ENCODE measurements at regions not wholly inside any gene's neighbourhood (a gene's known extent, or its start where the extent isn't known, plus 50 kb on each side); places are given as distances from the start of the nearest gene placed in this dataset.
"Not testable (repeated sequence)": the region's sequence is repeated elsewhere in the genome, so short reads cannot be mapped to it uniquely, and the experiment has no call there.

- peak; percentile 9 for DNase-seq
Measured at GRCh38 chr5:153308282-153308681, 182.2 kb upstream of the GRIA1 start.

DNA sequence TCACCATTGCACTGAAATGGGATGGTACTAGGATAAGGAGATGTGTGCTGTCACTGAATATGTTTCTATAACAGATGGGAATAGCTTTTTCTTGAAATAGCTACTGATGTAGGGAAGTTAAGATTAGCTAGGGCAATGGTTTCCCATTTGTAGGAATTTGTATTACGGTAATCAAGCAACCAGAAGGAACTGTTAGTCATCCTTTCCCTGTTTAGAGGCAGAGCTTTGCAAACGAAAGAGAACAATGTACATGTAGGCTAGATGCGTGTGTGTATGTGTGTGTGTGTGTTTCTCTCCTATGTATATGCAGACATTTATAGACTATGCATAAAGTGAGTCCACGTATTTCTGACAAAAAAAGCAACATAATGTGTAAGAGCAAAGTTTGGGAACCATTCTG, 171.9 kb upstream of the GRIA1 start:
- no peak for DNase-seq

GRCh38 chr5:153321478-153321877, 169.0 kb upstream of the GRIA1 start:
- DNase-seq, result no peak

DNA sequence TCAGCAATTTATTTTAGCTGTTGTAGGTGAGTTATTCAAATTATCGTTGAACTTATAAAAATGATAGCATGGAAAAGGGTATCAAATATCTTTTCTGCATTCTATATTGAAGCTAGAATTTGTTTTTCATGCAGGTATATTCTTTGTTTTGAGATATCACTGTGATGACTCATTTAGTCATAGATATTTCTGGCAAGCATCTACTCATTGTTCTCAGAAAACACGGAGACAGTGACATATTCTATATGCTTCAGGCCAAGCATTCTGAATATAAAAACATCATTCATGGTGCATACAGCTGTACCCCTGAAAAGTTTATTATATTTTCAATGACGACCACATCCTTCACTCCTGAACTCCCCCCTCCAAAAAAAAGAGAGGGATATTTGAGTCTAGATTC, 150.3 kb upstream of the GRIA1 start:
- no peak for DNase-seq

DNA sequence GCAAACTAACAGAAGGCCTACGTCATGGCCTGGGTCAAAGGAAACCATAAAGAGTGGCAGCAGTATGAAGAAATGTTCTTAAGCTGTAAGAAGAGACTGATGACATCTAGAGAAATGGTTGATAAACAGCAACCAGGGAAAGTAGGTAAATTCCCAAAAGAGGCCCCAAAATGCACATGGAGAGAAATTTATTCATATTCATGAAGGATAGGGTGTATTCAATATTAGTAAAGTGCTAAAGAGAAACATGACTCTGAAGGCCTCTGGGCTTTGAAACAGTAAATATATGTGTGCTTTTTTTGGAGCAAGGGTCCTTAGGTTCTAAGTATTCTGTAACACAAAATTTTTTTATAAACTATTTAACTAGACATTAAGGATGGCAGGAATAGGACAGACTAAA, 149.7 kb upstream of the GRIA1 start:
- DNase-seq, result no peak

- DNase-seq, result no peak
Measured at GRCh38 chr5:153342487-153342886, 148.0 kb upstream of the GRIA1 start.

GRCh38 chr5:153347611-153348010, 142.9 kb upstream of the GRIA1 start:
- DNase-seq, result no peak

- DNase-seq, result peak; percentile 3
Measured at GRCh38 chr5:153350175-153350883, 140.1 kb upstream of the GRIA1 start.

- DNase-seq, result peak; percentile 74
Measured at GRCh38 chr5:153352685-153353219, 137.7 kb upstream of the GRIA1 start.

GRCh38 chr5:153357493-153358112, 132.9 kb upstream of the GRIA1 start:
- no peak for DNase-seq

GRCh38 chr5:153358315-153358976, 132.0 kb upstream of the GRIA1 start:
- no peak for DNase-seq

GRCh38 chr5:153360860-153361259, 129.6 kb upstream of the GRIA1 start:
- DNase-seq, result no peak

- DNase-seq, result no peak
Measured at GRCh38 chr5:153361735-153362409, 128.6 kb upstream of the GRIA1 start.

GRCh38 chr5:153365547-153365946, 124.9 kb upstream of the GRIA1 start:
- no peak for DNase-seq

- no peak for DNase-seq
Measured at GRCh38 chr5:153367466-153367865, 123.0 kb upstream of the GRIA1 start.

GRCh38 chr5:153372425-153373129, 117.9 kb upstream of the GRIA1 start:
- peak; percentile 92 for DNase-seq

DNA sequence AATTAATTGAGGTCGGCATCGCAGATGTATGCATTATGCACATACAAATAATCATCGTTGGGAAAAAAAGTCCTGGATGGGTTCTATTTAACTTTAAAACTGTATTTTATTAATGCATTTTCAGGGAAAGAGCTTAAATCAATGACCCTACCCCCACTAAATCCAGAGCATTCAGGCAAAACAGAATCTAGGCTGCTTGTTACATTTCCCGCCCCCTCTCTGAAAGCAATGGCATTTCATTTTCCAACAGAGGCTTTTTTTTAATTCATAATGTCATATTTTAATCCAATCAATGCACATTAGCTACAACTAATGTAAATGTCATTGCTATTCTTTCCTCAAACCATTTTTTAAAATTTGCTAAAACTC, 117.4 kb upstream of the GRIA1 start:
- peak; percentile 71 for DNase-seq

DNA sequence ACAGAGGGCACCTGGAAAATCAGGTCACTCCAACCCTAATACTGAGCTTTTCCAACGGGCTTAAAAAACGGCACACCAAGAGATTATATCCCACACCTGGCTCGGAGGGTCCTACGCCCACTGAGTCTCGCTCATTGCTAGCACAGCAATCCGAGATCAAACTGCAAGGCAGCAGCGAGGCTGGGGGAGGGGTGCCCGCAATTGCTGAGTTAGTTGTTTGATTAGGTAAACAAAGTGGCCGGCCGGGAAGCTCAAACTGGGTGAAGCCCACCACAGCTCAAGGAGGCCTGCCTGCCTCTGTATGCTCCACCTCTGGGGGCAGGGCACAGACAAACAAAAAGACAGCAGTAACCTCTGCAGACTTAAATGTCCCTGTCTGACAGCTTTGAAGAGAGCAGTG, 108.8 kb upstream of the GRIA1 start:
- DNase-seq, result not testable (repeated sequence)

DNA sequence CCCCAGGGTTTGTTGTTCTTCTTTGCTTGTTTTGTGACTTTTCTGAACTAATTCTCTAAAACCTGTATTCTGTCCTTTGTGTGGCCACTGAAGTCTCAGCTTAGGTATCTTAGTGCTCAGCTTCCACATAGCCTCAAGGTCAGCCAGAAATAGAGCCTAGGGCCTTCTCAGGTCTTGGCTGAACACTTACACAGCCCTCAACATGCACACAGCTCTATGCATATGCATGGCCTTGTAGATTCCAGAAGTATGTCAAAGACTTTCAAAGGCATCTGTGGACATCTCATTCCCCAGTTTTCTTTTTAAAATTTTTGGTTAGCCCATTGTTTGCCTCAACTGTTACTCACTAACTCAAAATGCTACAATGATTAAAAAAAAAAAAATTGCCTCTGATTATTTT, 99.9 kb upstream of the GRIA1 start:
- DNase-seq, result no peak

- DNase-seq, result no peak
Measured at GRCh38 chr5:153399595-153399994, 90.9 kb upstream of the GRIA1 start.

- DNase-seq, result no peak
Measured at GRCh38 chr5:153400931-153401330, 89.5 kb upstream of the GRIA1 start.

- DNase-seq, result no peak
Measured at GRCh38 chr5:153402550-153402949, 87.9 kb upstream of the GRIA1 start.

- no peak for DNase-seq
Measured at GRCh38 chr5:153403470-153403869, 87.0 kb upstream of the GRIA1 start.
